ENCODE measurements at regions not wholly inside any gene's neighbourhood (a gene's known extent, or its start where the extent isn't known, plus 50 kb on each side); places are given as distances from the start of the nearest gene placed in this dataset.

GRCh38 chr17:33908363-33909064, 346.6 kb upstream of the CCL2 start:
- Mint-ChIP-seq H3K27me3 (ENCODE audit: unreplicated experiment) (no peaks in the 10 kb centered on the region), H3K9me3 (ENCODE audit: unreplicated experiment) (peaks cover 29% of the 10 kb centered on the region), H3K27ac (ENCODE audit: unreplicated experiment) (no peak overlapping the region), H3K4me1 (ENCODE audit: unreplicated experiment) (no peaks in the 10 kb centered on the region), H3K4me3 (ENCODE audit: unreplicated experiment) (no peak overlapping the region), H3K36me3 (ENCODE audit: unreplicated experiment) (no peaks in the 10 kb centered on the region)
- TF ChIP-seq CTCF (IDR thresholded peaks at IDR 0.05) = no peak
- DNase-seq (ENCODE audit: extremely low spot score, unreplicated experiment) = no peak

GRCh38 chr17:33910200-33910857, 344.8 kb upstream of the CCL2 start:
- Mint-ChIP-seq H3K9me3 (ENCODE audit: unreplicated experiment) (peaks cover 34% of the 10 kb centered on the region), H3K4me1 (ENCODE audit: unreplicated experiment) (no peaks in the 10 kb centered on the region), H3K27ac (ENCODE audit: unreplicated experiment) (no peak overlapping the region), H3K27me3 (ENCODE audit: unreplicated experiment) (no peaks in the 10 kb centered on the region), H3K36me3 (ENCODE audit: unreplicated experiment) (no peaks in the 10 kb centered on the region), H3K4me3 (ENCODE audit: unreplicated experiment) (no peak overlapping the region)
- no peak for DNase-seq (ENCODE audit: extremely low spot score, unreplicated experiment)
- no peak for TF ChIP-seq CTCF (IDR thresholded peaks at IDR 0.05)

- Mint-ChIP-seq H3K36me3 (ENCODE audit: unreplicated experiment) (no peaks in the 10 kb centered on the region), H3K9me3 (ENCODE audit: unreplicated experiment) (peaks cover 27% of the 10 kb centered on the region), H3K27me3 (ENCODE audit: unreplicated experiment) (no peaks in the 10 kb centered on the region), H3K4me3 (ENCODE audit: unreplicated experiment) (no peak overlapping the region), H3K4me1 (ENCODE audit: unreplicated experiment) (no peaks in the 10 kb centered on the region), H3K27ac (ENCODE audit: unreplicated experiment) (no peak overlapping the region)
- no peak for TF ChIP-seq CTCF (IDR thresholded peaks at IDR 0.05)
- no peak for DNase-seq (ENCODE audit: extremely low spot score, unreplicated experiment)
Measured at GRCh38 chr17:33914125-33914524, 341.0 kb upstream of the CCL2 start.

GRCh38 chr17:33922971-33923370, 332.1 kb upstream of the CCL2 start:
- TF ChIP-seq CTCF (IDR thresholded peaks at IDR 0.05) = no peak
- Mint-ChIP-seq H3K9me3 (ENCODE audit: unreplicated experiment) (peaks cover 6% of the 10 kb centered on the region), H3K4me1 (ENCODE audit: unreplicated experiment) (no peaks in the 10 kb centered on the region), H3K4me3 (ENCODE audit: unreplicated experiment) (no peak overlapping the region), H3K36me3 (ENCODE audit: unreplicated experiment) (no peaks in the 10 kb centered on the region), H3K27ac (ENCODE audit: unreplicated experiment) (no peak overlapping the region), H3K27me3 (ENCODE audit: unreplicated experiment) (no peaks in the 10 kb centered on the region)
- no peak for DNase-seq (ENCODE audit: extremely low spot score, unreplicated experiment)

GRCh38 chr17:33924104-33924503, 331.0 kb upstream of the CCL2 start:
- Mint-ChIP-seq H3K27ac (ENCODE audit: unreplicated experiment) (no peak overlapping the region), H3K4me3 (ENCODE audit: unreplicated experiment) (no peak overlapping the region)

More at GRCh38 chr17:33924104-33924503, 331.0 kb upstream of the CCL2 start:
- TF ChIP-seq CTCF (IDR thresholded peaks at IDR 0.05) = no peak
- Mint-ChIP-seq H3K4me1 (ENCODE audit: unreplicated experiment) (no peaks in the 10 kb centered on the region), H3K9me3 (ENCODE audit: unreplicated experiment) (peaks cover 4% of the 10 kb centered on the region), H3K27me3 (ENCODE audit: unreplicated experiment) (no peaks in the 10 kb centered on the region), H3K36me3 (ENCODE audit: unreplicated experiment) (no peaks in the 10 kb centered on the region)
- DNase-seq (ENCODE audit: extremely low spot score, unreplicated experiment) = no peak

Data from osteocyte (in vitro differentiated cells).